Upper lobe of right lung (tissue), 1 donor: ENCODE measurements at regions not wholly inside any gene's neighbourhood (a gene's known extent, or its start where the extent isn't known, plus 50 kb on each side); places are given as distances from the start of the nearest gene placed in this dataset.

Experiments used
- ATAC-seq: fragments of 200-7000 bp; cut with Tn5 transposase; one replicate; pipeline ENCODE4 v1.9.1; 2020; ENCODE audit warnings: mild to moderate bottlenecking, moderate library complexity
- DNase-seq: peaks from one replicate; pipeline ENCODE4 v3.0.0-alpha.2; 2020
- H3K27ac ChIP-seq: fragments of 200-600 bp; one replicate; pipeline ENCODE4 v1.8.0; 2022
- H3K27me3 ChIP-seq: fragments of 200-600 bp; one replicate; pipeline ENCODE4 v1.8.0; 2022; ENCODE audit warnings: mild to moderate bottlenecking
- H3K36me3 ChIP-seq: fragments of 200-600 bp; one replicate; pipeline ENCODE4 v1.8.0; 2022
- H3K4me1 ChIP-seq: fragments of 200-600 bp; one replicate; pipeline ENCODE4 v1.8.0; 2022
- H3K4me3 ChIP-seq: fragments of 200-600 bp; one replicate; pipeline ENCODE4 v1.8.0; 2022; ENCODE audit warnings: mild to moderate bottlenecking
- H3K9me3 ChIP-seq: fragments of 200-600 bp; one replicate; pipeline ENCODE4 v1.8.0; 2022
- CTCF ChIP-seq: fragments of 200-600 bp; IDR thresholded peaks from one replicate; pipeline ENCODE4 v1.8.0; 2022; ENCODE audit warnings: antibody characterized with exemption
- intact Hi-C: fragments of 100-400 bp; cut with DNase I; formaldehyde crosslinking; loops from one replicate; pipeline ENCODE4 v1.11.0; 2022
- donor health status: DM: no; HTN: yes; CAD: no; lungs with severe emphysema.

GRCh38 chr10:3397231-3397630, 224.6 kb upstream of the PITRM1 start:
- ATAC-seq: no peak
- DNase-seq: no peak
- no peak for TF ChIP-seq CTCF
- Histone ChIP-seq H3K4me3 (no peak overlapping the region), H3K27me3 (no peaks in the 10 kb centered on the region), H3K9me3 (no peaks in the 10 kb centered on the region), H3K36me3 (no peaks in the 10 kb centered on the region), H3K27ac (no peak overlapping the region), H3K4me1 (peaks cover 5% of the 10 kb centered on the region)
- intact Hi-C loops: no loop called here

GRCh38 chr10:3396116-3396515, 223.5 kb upstream of the PITRM1 start:
- ATAC-seq (no peak), DNase-seq (no peak)
- intact Hi-C loops: no loop called here
- Histone ChIP-seq H3K27ac (no peak overlapping the region), H3K36me3 (no peaks in the 10 kb centered on the region), H3K27me3 (no peaks in the 10 kb centered on the region), H3K9me3 (no peaks in the 10 kb centered on the region), H3K4me1 (peaks cover 5% of the 10 kb centered on the region), H3K4me3 (no peak overlapping the region)
- no peak for TF ChIP-seq CTCF

- Histone ChIP-seq H3K4me3 (no peak overlapping the region), H3K36me3 (no peaks in the 10 kb centered on the region), H3K27ac (no peak overlapping the region), H3K9me3 (no peaks in the 10 kb centered on the region), H3K27me3 (no peaks in the 10 kb centered on the region), H3K4me1 (peaks cover 5% of the 10 kb centered on the region)
- TF ChIP-seq CTCF: no peak
- DNase-seq (no peak), ATAC-seq (no peak)
- intact Hi-C loops: no loop called here
Observed at GRCh38 chr10:3395458-3395861, 222.9 kb upstream of the PITRM1 start.

- DNase-seq (no peak), ATAC-seq (no peak)
- Histone ChIP-seq H3K36me3 (no peaks in the 10 kb centered on the region), H3K4me1 (peaks cover 3% of the 10 kb centered on the region), H3K27me3 (no peaks in the 10 kb centered on the region), H3K4me3 (no peak overlapping the region), H3K27ac (no peak overlapping the region), H3K9me3 (no peaks in the 10 kb centered on the region)
- TF ChIP-seq CTCF: no peak
- intact Hi-C loops: no loop called here
Observed at GRCh38 chr10:3395041-3395440, 222.5 kb upstream of the PITRM1 start.

GRCh38 chr10:3393958-3394357, 221.4 kb upstream of the PITRM1 start:
- no peak for TF ChIP-seq CTCF
- H3K36me3 ChIP-seq: no peaks in the 10 kb centered on the region
- no peaks in the 10 kb centered on the region for H3K27me3 ChIP-seq

GRCh38 chr10:3391657-3392056, 219.1 kb upstream of the PITRM1 start:
- H3K9me3 ChIP-seq: no peaks in the 10 kb centered on the region
- H3K27me3 ChIP-seq: no peaks in the 10 kb centered on the region
- DNase-seq (no peak), ATAC-seq (no peak)
- no peak overlapping the region for H3K4me3 ChIP-seq
- no peaks in the 10 kb centered on the region for H3K36me3 ChIP-seq
- H3K4me1 ChIP-seq: no peaks in the 10 kb centered on the region
- intact Hi-C loops: no loop called here
- no peak for TF ChIP-seq CTCF
- H3K27ac ChIP-seq: no peak overlapping the region

More at GRCh38 chr10:3393958-3394357, 221.4 kb upstream of the PITRM1 start:
- Histone ChIP-seq H3K27ac (no peak overlapping the region), H3K4me3 (no peak overlapping the region), H3K9me3 (no peaks in the 10 kb centered on the region), H3K4me1 (no peaks in the 10 kb centered on the region)
- ATAC-seq (no peak), DNase-seq (no peak)
- intact Hi-C loops: no loop called here
